H1 (cell line): ENCODE measurements at regions not wholly inside any gene's neighbourhood (a gene's known extent, or its start where the extent isn't known, plus 50 kb on each side); places are given as distances from the start of the nearest gene placed in this dataset.

ENCODE experiments used
- CTCF ChIA-PET: fragments of 300-600 bp; sonication (Branson Sonifier 250); formaldehyde crosslinking; loops from one replicate; lab custom pipeline; 2021; ENCODE audit not compliant: partially characterized antibody; lab: Charles Lee
- POLR2A ChIA-PET: fragments of 300-600 bp; sonication (Branson Sonifier 250); formaldehyde crosslinking; loops from one replicate; lab custom pipeline; 2021; ENCODE audit warnings: inconsistent platforms; ENCODE audit not compliant: partially characterized antibody; lab: Charles Lee
- DNase-seq, 2 experiments: peaks; one replicate each; pipeline versions ENCODE4 v3.0.0 to v3.0.0-alpha.2; 2010 to 2022; ENCODE audit warnings: low spot score in 2 of 2, low read depth in 1 of 2, mixed read lengths in 1 of 2
- FAIRE-seq: peaks from 2 replicates; lab custom pipeline; 2011; peaks lifted over from hg19 to GRCh38; lab: Jason Lieb, UNC
- H2AFZ ChIP-seq: 2 replicates; pipeline ENCODE4 v1.8.1; 2012; ENCODE audit warnings: low read length, inconsistent platforms
- H2AK5ac ChIP-seq: 2 replicates; pipeline ENCODE4 v1.6.1; 2013; ENCODE audit warnings: low read depth, low read length
- H2BK120ac ChIP-seq: replicated peaks from 2 replicates; pipeline ENCODE3; 2013; ENCODE audit warnings: low read depth, low read length, inconsistent platforms
- H2BK12ac ChIP-seq: 2 replicates; pipeline ENCODE4 v1.6.1; 2013; ENCODE audit warnings: low read depth, low read length
- H2BK15ac ChIP-seq: 2 replicates; pipeline ENCODE4 v1.6.1; 2013; ENCODE audit warnings: low read length
- H2BK20ac ChIP-seq: 2 replicates; pipeline ENCODE4 v1.6.1; 2013; ENCODE audit warnings: low read length
- H2BK5ac ChIP-seq: 2 replicates; pipeline ENCODE4 v1.6.1; 2013; ENCODE audit warnings: low read depth, low read length
- H3K14ac ChIP-seq: 2 replicates; pipeline ENCODE4 v1.6.1; 2013; ENCODE audit warnings: inconsistent platforms; ENCODE audit not compliant: insufficient read length
- H3K18ac ChIP-seq: 2 replicates; pipeline ENCODE4 v1.6.1; 2013; ENCODE audit warnings: low read length; ENCODE audit errors: extremely low read depth
- H3K23ac ChIP-seq: 2 replicates; pipeline ENCODE4 v1.6.1; 2013; ENCODE audit warnings: inconsistent platforms; ENCODE audit not compliant: insufficient read length
- H3K23me2 ChIP-seq: 2 replicates; pipeline ENCODE4 v1.6.1; 2013; ENCODE audit warnings: low read depth, low read length
- H3K27ac ChIP-seq: 2 replicates; pipeline ENCODE4 v1.6.1; 2011; ENCODE audit warnings: low read depth, low read length, inconsistent platforms
- H3K27me3 ChIP-seq, 4 experiments: replicated peaks in 1 of 4; 1 replicate in 1 of 4; 2 replicates in 3 of 4; pipeline versions ENCODE4 v1.6.1 to v1.8.1; 2011 to 2013; ENCODE audit warnings: low read length in 3 of 4, mild to moderate bottlenecking in 3 of 4, inconsistent platforms in 2 of 4, mixed read lengths in 2 of 4, moderate library complexity in 1 of 4; ENCODE audit not compliant: control insufficient read depth in 3 of 4, insufficient read depth in 3 of 4; ENCODE audit errors: extremely low read depth in 1 of 4
- H3K36me3 ChIP-seq, 4 experiments: 2 replicates each; pipeline versions ENCODE4 v1.6.1 to v1.8.1; 2011 to 2013; ENCODE audit warnings: mild to moderate bottlenecking in 4 of 4, low read length in 3 of 4, moderate library complexity in 2 of 4, control low read depth in 1 of 4, inconsistent platforms in 1 of 4; ENCODE audit not compliant: insufficient read depth in 4 of 4, control insufficient read depth in 2 of 4
- H3K4ac ChIP-seq: replicated peaks from 2 replicates; pipeline ENCODE3; 2013; ENCODE audit warnings: low read length, low read depth, mixed read lengths, inconsistent platforms; ENCODE audit not compliant: insufficient read length
- H3K4me1 ChIP-seq, 4 experiments: replicated peaks in 1 of 4; 1 replicate in 1 of 4; 2 replicates in 3 of 4; pipeline versions ENCODE4 v1.6.1 to v1.8.1; 2011 to 2013; ENCODE audit warnings: low read length in 3 of 4, inconsistent platforms in 2 of 4, mixed read lengths in 1 of 4; ENCODE audit not compliant: insufficient read depth in 4 of 4, control insufficient read depth in 3 of 4
- H3K4me2 ChIP-seq, 2 experiments: 2 replicates each; pipeline versions ENCODE4 v1.6.1 to v1.8.1; 2011 to 2013; ENCODE audit warnings: low read depth in 2 of 2, low read length in 2 of 2, control low read depth in 1 of 2, inconsistent platforms in 1 of 2, mild to moderate bottlenecking in 1 of 2; ENCODE audit not compliant: insufficient read depth in 1 of 2
- H3K4me3 ChIP-seq, 4 experiments: fragments of 200-600, 300-600 bp in 1 of 4; sonication (generic), shearing (Covaris generic), sonication (Bioruptor Twin) in 1 of 4; 2 replicates each; pipeline versions ENCODE4 v1.5.1 to v1.8.1; 2011 to 2016; ENCODE audit warnings: low read length in 4 of 4, low read depth in 3 of 4, control low read depth in 2 of 4, inconsistent platforms in 2 of 4, mild to moderate bottlenecking in 2 of 4, mixed read lengths in 1 of 4, moderate library complexity in 1 of 4; ENCODE audit not compliant: insufficient read depth in 2 of 4; ENCODE audit errors: extremely low read depth in 1 of 4
- H3K56ac ChIP-seq: replicated peaks from 2 replicates; pipeline ENCODE3; 2013; ENCODE audit warnings: low read depth, mild to moderate bottlenecking, mixed read lengths, low read length, inconsistent platforms; ENCODE audit not compliant: insufficient read length
- H3K79me1 ChIP-seq: 2 replicates; pipeline ENCODE4 v1.6.1; 2013; ENCODE audit warnings: low read depth, low read length, control low read depth
- H3K79me2 ChIP-seq, 2 experiments: 2 replicates each; pipeline versions ENCODE4 v1.6.1 to v1.8.1; 2012 to 2013; ENCODE audit warnings: low read length in 2 of 2, mild to moderate bottlenecking in 2 of 2, inconsistent platforms in 1 of 2; ENCODE audit not compliant: insufficient read depth in 2 of 2, control insufficient read depth in 1 of 2
- H3K9ac ChIP-seq, 4 experiments: replicated peaks in 1 of 4; 1 replicate in 1 of 4; 2 replicates in 3 of 4; pipeline versions ENCODE4 v1.6.1 to v1.8.1; 2011 to 2013; ENCODE audit warnings: low read depth in 3 of 4, low read length in 3 of 4, control low read depth in 2 of 4, mild to moderate bottlenecking in 2 of 4, moderate library complexity in 2 of 4, inconsistent platforms in 1 of 4; ENCODE audit errors: extremely low read depth in 1 of 4
- H3K9me3 ChIP-seq, 2 experiments: 2 replicates each; pipeline versions ENCODE4 v1.6.1 to v1.8.1; 2012 to 2013; ENCODE audit warnings: mild to moderate bottlenecking in 2 of 2, moderate library complexity in 2 of 2, control low read depth in 1 of 2, inconsistent platforms in 1 of 2, low read depth in 1 of 2, low read length in 1 of 2, mixed read lengths in 1 of 2; ENCODE audit not compliant: insufficient read depth in 2 of 2
- H4K20me1 ChIP-seq, 2 experiments: replicated peaks in 1 of 2; 2 replicates each; pipeline versions ENCODE3 to v1.8.1; 2011 to 2013; ENCODE audit warnings: inconsistent platforms in 2 of 2, low read length in 2 of 2, mild to moderate bottlenecking in 1 of 2; ENCODE audit not compliant: insufficient read depth in 2 of 2, control insufficient read depth in 1 of 2
- H4K5ac ChIP-seq: 2 replicates; pipeline ENCODE4 v1.6.1; 2013; ENCODE audit warnings: low read length, low read depth, mixed read lengths, inconsistent platforms; ENCODE audit not compliant: insufficient read length
- H4K8ac ChIP-seq: 2 replicates; pipeline ENCODE4 v1.8.0; 2013; ENCODE audit warnings: mild to moderate bottlenecking, moderate library complexity, low read length, inconsistent platforms; ENCODE audit not compliant: insufficient read depth; ENCODE audit errors: extremely low read depth
- H4K91ac ChIP-seq: replicated peaks from 2 replicates; pipeline ENCODE3; 2013; ENCODE audit warnings: low read length, mixed read lengths, inconsistent platforms; ENCODE audit not compliant: insufficient read length
- NRF1 ChIP-seq: IDR thresholded peaks from 2 replicates; pipeline ENCODE4 v1.6.1; 2011; ENCODE audit warnings: mild to moderate bottlenecking, low read depth, low read length, improper control_type of control experiment
- RFX5 ChIP-seq: IDR thresholded peaks from 2 replicates; pipeline ENCODE4 v1.6.1; 2011; ENCODE audit warnings: low read depth, low read length, improper control_type of control experiment, borderline replicate concordance
- WGBS, 2 experiments: shearing (Covaris generic) in 1 of 2; methylation state at CpG; one replicate each; pipeline versions ENCODE4 v1.1.6 to v1.1.7; 2013 to 2015; ENCODE audit warnings: low lambda C conversion rate in 2 of 2, mixed read lengths in 2 of 2, inconsistent platforms in 1 of 2, low coverage in 1 of 2, missing lambda C conversion rate in 1 of 2; ENCODE audit not compliant: insufficient replicate concordance in 2 of 2, insufficient coverage in 1 of 2, insufficient read length in 1 of 2; ENCODE audit errors: extremely low coverage in 1 of 2, missing lambda C conversion rate in 1 of 2; 5-methylcytosine and 5-hydroxymethylcytosine counted together

- FAIRE-seq (no peak), DNase-seq (no peak)
- H2BK20ac ChIP-seq, result no peak overlapping the region
- peaks cover 0 to 2% (median 0%) of the 10 kb centered on the region in 4 experiments; a peak in 1 of 7 replicates for H3K4me1 ChIP-seq
- no peak overlapping the region for H3K4ac ChIP-seq
- no peak overlapping the region for H2BK12ac ChIP-seq
- H2BK15ac ChIP-seq, result no peak overlapping the region
- H4K8ac ChIP-seq, result no peak overlapping the region
- no peak overlapping the region for H2BK5ac ChIP-seq
- no peak overlapping the region for H3K4me2 ChIP-seq
- H3K23me2 ChIP-seq, result no peaks in the 10 kb centered on the region
- H3K36me3 ChIP-seq, result no peaks in the 10 kb centered on the region
- no peak overlapping the region for H3K23ac ChIP-seq
- H2AK5ac ChIP-seq, result no peak overlapping the region
- no peaks in the 10 kb centered on the region for H3K79me2 ChIP-seq
- H3K56ac ChIP-seq, result no peak overlapping the region
- TF ChIP-seq RFX5, result no peak
- no peak for TF ChIP-seq NRF1
- TF ChIP-seq, all 59 proteins: peak for 0
- POLR2A ChIA-PET, result no interaction called here
- Histone ChIP-seq H3K79me1 (no peaks in the 10 kb centered on the region), H4K20me1 (no peaks in the 10 kb centered on the region), H2BK120ac (no peak overlapping the region), H3K9me3 (no peaks in the 10 kb centered on the region), H2AFZ (no peak overlapping the region), H3K27me3 (no peaks in the 10 kb centered on the region), H3K4me3 (no peak overlapping the region), H3K14ac (no peak overlapping the region), H4K91ac (no peak overlapping the region), H4K5ac (no peak overlapping the region), H3K18ac (no peak overlapping the region), H3K27ac (no peak overlapping the region), H3K9ac (no peak overlapping the region)
- CTCF ChIA-PET, result no interaction called here
- 90% methylated on average over 1 of the region's 1 CpG; no CpG with 5 or more reads in 1 of the 2 experiments for WGBS, 2 experiments
Measured at GRCh38 chrX:122586831-122587230, 597.2 kb upstream of the GRIA3 start.
